ENCODE measurements at regions not wholly inside any gene's neighbourhood (a gene's known extent, or its start where the extent isn't known, plus 50 kb on each side); places are given as distances from the start of the nearest gene placed in this dataset.

- DNase-seq (ENCODE audit: low read depth, low spot score): no peak
- POLR2A ChIA-PET: no interaction called here
- no peak overlapping the region for H3K27ac ChIP-seq (ENCODE audit: low read length)
- intact Hi-C loops (cut with micrococcal nuclease; ENCODE audit: unreplicated experiment): no loop called here
- H3K36me3 ChIP-seq (ENCODE audit: control insufficient read depth, insufficient read depth, low read length): no peaks in the 10 kb centered on the region
- H3K27me3 ChIP-seq (ENCODE audit: control insufficient read depth, insufficient read depth, low read length): no peaks in the 10 kb centered on the region
- TF ChIP-seq TCF7L2 (IDR thresholded peaks at IDR 0.05; ENCODE audit: low read depth, low read length) (no peak), CTCF (IDR thresholded peaks at IDR 0.05) (no peak), SIN3A (IDR thresholded peaks at IDR 0.05; ENCODE audit: borderline replicate concordance, insufficient read depth, low read depth, low read length) (no peak), POLR2AphosphoS5 (IDR thresholded peaks at IDR 0.05; ENCODE audit: low read depth, low read length) (no peak)
- TF ChIP-seq, protein P1, sequence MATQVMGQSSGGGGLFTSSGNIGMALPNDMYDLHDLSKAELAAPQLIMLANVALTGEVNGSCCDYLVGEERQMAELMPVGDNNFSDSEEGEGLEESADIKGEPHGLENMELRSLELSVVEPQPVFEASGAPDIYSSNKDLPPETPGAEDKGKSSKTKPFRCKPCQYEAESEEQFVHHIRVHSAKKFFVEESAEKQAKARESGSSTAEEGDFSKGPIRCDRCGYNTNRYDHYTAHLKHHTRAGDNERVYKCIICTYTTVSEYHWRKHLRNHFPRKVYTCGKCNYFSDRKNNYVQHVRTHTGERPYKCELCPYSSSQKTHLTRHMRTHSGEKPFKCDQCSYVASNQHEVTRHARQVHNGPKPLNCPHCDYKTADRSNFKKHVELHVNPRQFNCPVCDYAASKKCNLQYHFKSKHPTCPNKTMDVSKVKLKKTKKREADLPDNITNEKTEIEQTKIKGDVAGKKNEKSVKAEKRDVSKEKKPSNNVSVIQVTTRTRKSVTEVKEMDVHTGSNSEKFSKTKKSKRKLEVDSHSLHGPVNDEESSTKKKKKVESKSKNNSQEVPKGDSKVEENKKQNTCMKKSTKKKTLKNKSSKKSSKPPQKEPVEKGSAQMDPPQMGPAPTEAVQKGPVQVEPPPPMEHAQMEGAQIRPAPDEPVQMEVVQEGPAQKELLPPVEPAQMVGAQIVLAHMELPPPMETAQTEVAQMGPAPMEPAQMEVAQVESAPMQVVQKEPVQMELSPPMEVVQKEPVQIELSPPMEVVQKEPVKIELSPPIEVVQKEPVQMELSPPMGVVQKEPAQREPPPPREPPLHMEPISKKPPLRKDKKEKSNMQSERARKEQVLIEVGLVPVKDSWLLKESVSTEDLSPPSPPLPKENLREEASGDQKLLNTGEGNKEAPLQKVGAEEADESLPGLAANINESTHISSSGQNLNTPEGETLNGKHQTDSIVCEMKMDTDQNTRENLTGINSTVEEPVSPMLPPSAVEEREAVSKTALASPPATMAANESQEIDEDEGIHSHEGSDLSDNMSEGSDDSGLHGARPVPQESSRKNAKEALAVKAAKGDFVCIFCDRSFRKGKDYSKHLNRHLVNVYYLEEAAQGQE (IDR thresholded peaks at IDR 0.05; ENCODE audit: insufficient read depth in 1 of 2, low read depth in 2 of 2, low read length in 1 of 2): no peak
- no peaks in the 10 kb centered on the region for H3K4me1 ChIP-seq (ENCODE audit: control insufficient read depth, insufficient read depth, low read length)
- in situ Hi-C loops (cut with HindIII; ENCODE audit: low pct_unique_long_range_greater_than_20kb, low sequenced_read_pairs): no loop called here
- no peak overlapping the region for H3K4me3 ChIP-seq (ENCODE audit: low read depth in 2 of 2, low read length in 2 of 2)
- BruUV-seq (replicated peaks): no TSS peak
- no peaks in the 10 kb centered on the region for H3K9me3 ChIP-seq (ENCODE audit: control insufficient read depth, insufficient read depth, low read depth, low read length)
- ATAC-seq: no peak
- CTCF ChIA-PET: no interaction called here
These were observed 298.5 kb upstream of the SLC35B3 start for GRCh38 chr6:8733879-8734278.

GRCh38 chr6:8731874-8732273 is 296.5 kb upstream of the SLC35B3 start:
- Histone ChIP-seq H3K9me3 (ENCODE audit: control insufficient read depth, insufficient read depth, low read depth, low read length) (no peaks in the 10 kb centered on the region), H3K4me3 (ENCODE audit: low read depth in 2 of 2, low read length in 2 of 2) (no peak overlapping the region), H3K4me1 (ENCODE audit: control insufficient read depth, insufficient read depth, low read length) (peaks cover under 1% of the 10 kb centered on the region; the same call in 1 of the 2 replicates), H3K27ac (ENCODE audit: low read length) (no peak overlapping the region), H3K36me3 (ENCODE audit: control insufficient read depth, insufficient read depth, low read length) (no peaks in the 10 kb centered on the region), H3K27me3 (ENCODE audit: control insufficient read depth, insufficient read depth, low read length) (no peaks in the 10 kb centered on the region)
- BruUV-seq (replicated peaks): no TSS peak
- DNase-seq (ENCODE audit: low read depth, low spot score): no peak
- TF ChIP-seq CTCF (IDR thresholded peaks at IDR 0.05) (no peak), SIN3A (IDR thresholded peaks at IDR 0.05; ENCODE audit: borderline replicate concordance, insufficient read depth, low read depth, low read length) (no peak), TCF7L2 (IDR thresholded peaks at IDR 0.05; ENCODE audit: low read depth, low read length) (no peak), POLR2AphosphoS5 (IDR thresholded peaks at IDR 0.05; ENCODE audit: low read depth, low read length) (no peak)
- TF ChIP-seq, protein P1 (IDR thresholded peaks at IDR 0.05; ENCODE audit: insufficient read depth in 1 of 2, low read depth in 2 of 2, low read length in 1 of 2): no peak
- intact Hi-C loops (cut with micrococcal nuclease; ENCODE audit: unreplicated experiment): no loop called here
- no peak for ATAC-seq
- in situ Hi-C loops (cut with HindIII; ENCODE audit: low pct_unique_long_range_greater_than_20kb, low sequenced_read_pairs): no loop called here
- CTCF ChIA-PET: no interaction called here
- POLR2A ChIA-PET: no interaction called here

Data from Panc1 (cell line).